RWPE1 (cell line): ENCODE measurements at regions not wholly inside any gene's neighbourhood (a gene's known extent, or its start where the extent isn't known, plus 50 kb on each side); places are given as distances from the start of the nearest gene placed in this dataset.

Source experiments
- CTCF ChIA-PET: fragments of 350-600 bp; sonication (Branson Sonifier 250); formaldehyde crosslinking; extraction: SDS; loops from one replicate; lab custom pipeline; 2021; lab: Yijun Ruan, JAX
- POLR2A ChIA-PET: fragments of 400-600 bp; formaldehyde crosslinking; extraction: SDS; loops from one replicate; lab custom pipeline; 2020; ENCODE audit warnings: antibody characterized with exemption; ENCODE audit not compliant: low non-redundant PET; lab: Yijun Ruan, JAX
- DNase-seq: peaks from one replicate; pipeline ENCODE4 v3.0.0; 2012; ENCODE audit warnings: low spot score
- H3K27ac ChIP-seq: fragments of 450-650 bp; 2 replicates; pipeline ENCODE4 v1.5.1; 2017
- CTCF ChIP-seq: fragments of 450-650 bp; conservative IDR thresholded peaks from 2 replicates; pipeline ENCODE4 v1.5.1; 2017; ENCODE audit warnings: low read depth, mild to moderate bottlenecking

DNA sequence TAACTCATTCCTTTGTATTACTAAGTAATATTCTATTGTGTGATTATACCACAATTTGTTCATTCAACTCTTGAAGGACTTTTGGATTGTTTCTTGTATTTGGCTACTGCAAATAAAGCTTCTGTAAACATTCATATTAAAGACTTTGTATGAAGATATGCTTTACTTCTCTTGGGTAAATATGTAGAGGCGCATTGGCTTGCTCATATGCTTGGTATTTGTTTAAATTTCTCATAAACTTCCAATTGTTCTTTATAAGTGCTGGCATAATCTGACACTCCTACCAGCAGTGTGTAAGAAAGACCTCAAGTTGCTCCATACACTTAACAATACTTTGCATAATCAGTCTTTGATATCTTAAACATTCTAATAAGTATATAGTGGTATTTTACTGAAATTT, 792.8 kb upstream of the LRRTM1 start:
- no peak overlapping the region for H3K27ac ChIP-seq
- ChIA-PET CTCF (no interaction called here), POLR2A (no interaction called here)
- no peak for DNase-seq
- no peak for TF ChIP-seq CTCF

DNA sequence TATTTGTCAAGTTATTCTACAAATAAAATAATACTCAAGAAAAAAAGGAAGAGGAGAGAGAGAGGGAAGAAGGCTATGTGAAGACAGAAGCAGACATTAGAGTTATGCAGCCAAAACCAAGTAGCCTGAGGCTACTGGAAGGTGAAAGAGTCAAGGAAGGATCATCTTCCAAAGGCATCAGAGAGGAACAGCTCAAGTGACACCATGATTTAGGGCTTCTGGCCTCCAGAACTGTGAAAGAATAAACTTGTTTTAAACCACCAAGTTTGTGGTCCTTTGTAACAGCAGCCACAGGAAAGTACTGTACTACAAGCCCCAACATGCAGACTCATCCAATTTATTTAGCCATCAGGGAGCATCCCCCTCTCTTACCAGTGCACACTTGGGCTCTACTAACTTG, 788.5 kb upstream of the LRRTM1 start:
- H3K27ac ChIP-seq = no peak overlapping the region
- no peak for TF ChIP-seq CTCF
- POLR2A ChIA-PET = no interaction called here
- CTCF ChIA-PET = interaction anchor here (0.7 kb wide), 1 partner anchor 239 kb away, joined by 3 read pairs; no protein-coding TSS in a partner anchor
- DNase-seq = no peak

DNA sequence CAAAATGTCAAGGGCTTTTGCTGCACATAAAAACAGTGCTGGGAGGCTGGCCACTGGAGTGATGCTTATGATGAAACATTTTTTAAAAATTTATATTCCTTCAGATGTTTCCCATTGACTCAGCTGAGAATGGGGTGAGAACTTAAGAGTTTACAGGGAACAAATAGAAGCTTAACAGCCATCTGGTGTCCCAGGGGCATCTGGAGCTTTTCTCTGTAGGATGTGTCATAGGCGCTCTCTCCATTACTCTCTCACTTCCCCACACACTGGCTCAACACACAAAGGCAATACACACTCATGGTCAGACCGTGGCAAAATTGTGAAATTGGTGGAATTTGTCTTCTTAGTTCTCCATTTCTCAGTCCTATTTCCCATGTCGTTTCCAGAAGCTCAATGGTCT, 783.1 kb upstream of the LRRTM1 start:
- CTCF ChIA-PET = interaction anchor here (0.6 kb wide), 1 partner anchor 166 kb away, joined by 3 read pairs; no protein-coding TSS in a partner anchor
- TF ChIP-seq CTCF = no peak

DNA sequence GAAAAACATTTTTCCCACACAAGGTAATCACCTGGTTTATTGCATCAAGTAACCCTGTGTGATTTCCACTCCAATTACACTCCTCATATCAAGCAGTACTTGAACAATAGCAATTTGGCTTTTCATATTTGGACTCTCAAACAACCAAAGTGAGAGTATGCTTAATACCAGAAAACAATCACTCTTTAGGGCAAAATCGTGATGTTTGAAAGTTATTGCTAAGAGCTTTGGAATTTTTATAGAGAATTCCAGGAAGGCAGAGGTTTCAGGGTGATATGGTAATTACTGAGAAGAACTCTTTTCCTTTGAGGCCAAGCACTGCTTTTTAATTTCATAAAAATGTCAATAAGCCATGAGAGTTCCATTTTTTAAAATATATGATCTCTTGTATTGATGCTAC, 779.5 kb upstream of the LRRTM1 start:
- ChIA-PET CTCF (no interaction called here), POLR2A (no interaction called here)
- DNase-seq = no peak
- no peak overlapping the region for H3K27ac ChIP-seq
- no peak for TF ChIP-seq CTCF

More for the DNA sequence above, 783.1 kb upstream of the LRRTM1 start:
- POLR2A ChIA-PET = no interaction called here
- no peak overlapping the region for H3K27ac ChIP-seq
- no peak for DNase-seq

GRCh38 chr2:81078631-81079030, 774.1 kb upstream of the LRRTM1 start:
- no peak for TF ChIP-seq CTCF
- CTCF ChIA-PET = no interaction called here
- no peak for DNase-seq
- H3K27ac ChIP-seq = no peak overlapping the region
- POLR2A ChIA-PET = no interaction called here

- no peak for DNase-seq
- no peak overlapping the region for H3K27ac ChIP-seq
- POLR2A ChIA-PET = no interaction called here
- no peak for TF ChIP-seq CTCF
- CTCF ChIA-PET = no interaction called here
Observed at GRCh38 chr2:81078102-81078501, 773.5 kb upstream of the LRRTM1 start.

DNA sequence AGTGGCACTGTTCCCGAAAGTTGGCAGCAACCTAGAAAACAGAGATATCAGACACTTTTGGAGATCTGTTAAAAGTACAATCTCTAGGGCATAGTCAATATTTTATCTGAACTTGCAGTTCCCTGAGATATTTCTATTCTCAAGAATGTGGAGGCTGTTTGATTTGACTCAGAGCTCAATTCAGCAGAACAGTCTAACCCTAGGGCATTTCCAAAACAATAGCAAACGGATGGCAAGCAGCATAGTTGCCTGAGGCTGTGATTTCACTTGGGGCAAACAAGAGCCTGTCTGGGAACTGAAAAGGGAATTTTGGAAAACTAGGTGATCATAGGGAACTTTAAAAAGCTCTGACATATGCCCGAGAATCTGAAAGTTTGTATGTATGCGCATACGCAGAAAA, 772.8 kb upstream of the LRRTM1 start:
- TF ChIP-seq CTCF = no peak
- CTCF ChIA-PET = no interaction called here
- H3K27ac ChIP-seq = no peak overlapping the region
- POLR2A ChIA-PET = no interaction called here
- DNase-seq = no peak
